ENCODE measurements at regions not wholly inside any gene's neighbourhood (a gene's known extent, or its start where the extent isn't known, plus 50 kb on each side); places are given as distances from the start of the nearest gene placed in this dataset.
A peak's percentile ranks its signal among the peaks of the same experiment; 100 is the strongest.

- POLR2A ChIA-PET, result no interaction called here
- intact Hi-C loops (cut with micrococcal nuclease; ENCODE audit: unreplicated experiment) (no loop called here), in situ Hi-C loops (cut with HindIII; ENCODE audit: low pct_unique_long_range_greater_than_20kb, low sequenced_read_pairs) (no loop called here)
- TF ChIP-seq TCF7L2 (IDR thresholded peaks at IDR 0.05; ENCODE audit: low read depth, low read length) (no peak), CTCF (IDR thresholded peaks at IDR 0.05) (no peak)
- Histone ChIP-seq H3K4me1 (ENCODE audit: control insufficient read depth, insufficient read depth, low read length) (no peaks in the 10 kb centered on the region), H3K27me3 (ENCODE audit: control insufficient read depth, insufficient read depth, low read length) (no peaks in the 10 kb centered on the region), H3K9me3 (ENCODE audit: control insufficient read depth, insufficient read depth, low read depth, low read length) (no peaks in the 10 kb centered on the region), H3K4me3 (ENCODE audit: low read depth in 2 of 2, low read length in 2 of 2) (no peak overlapping the region), H3K36me3 (ENCODE audit: control insufficient read depth, insufficient read depth, low read length) (no peaks in the 10 kb centered on the region), H3K27ac (ENCODE audit: low read length) (no peak overlapping the region)
- CTCF ChIA-PET, result no interaction called here
- ATAC-seq (no peak), DNase-seq (ENCODE audit: low read depth, low spot score) (no peak)
- no TSS peak for BruUV-seq (replicated peaks)
Observed at GRCh38 chr7:31186202-31186601, 134.1 kb downstream of the ADCYAP1R1 start.

DNA sequence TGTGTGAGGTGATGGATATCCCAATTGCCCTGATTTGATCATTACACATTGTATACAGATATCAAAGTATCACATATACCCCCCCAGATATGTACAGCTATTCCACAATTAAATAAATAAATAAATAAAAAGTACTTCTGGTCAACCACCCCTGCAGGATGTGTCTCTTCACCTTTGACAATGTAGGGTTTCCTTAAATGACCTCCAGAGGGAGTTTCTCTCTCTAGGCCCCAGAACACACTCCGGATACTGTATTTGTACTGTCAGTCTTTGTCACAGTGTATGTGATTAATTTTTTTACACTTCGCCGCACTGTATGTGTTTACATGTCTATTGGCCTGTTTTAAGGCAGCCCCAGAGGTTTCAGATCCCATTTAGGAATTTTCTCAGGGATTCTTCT, 123.6 kb downstream of the ADCYAP1R1 start:
- no peak for DNase-seq (ENCODE audit: low read depth, low spot score)
- Histone ChIP-seq H3K27me3 (ENCODE audit: control insufficient read depth, insufficient read depth, low read length) (peaks cover 4% of the 10 kb centered on the region), H3K4me1 (ENCODE audit: control insufficient read depth, insufficient read depth, low read length) (no peaks in the 10 kb centered on the region), H3K9me3 (ENCODE audit: control insufficient read depth, insufficient read depth, low read depth, low read length) (no peaks in the 10 kb centered on the region), H3K4me3 (ENCODE audit: low read depth in 2 of 2, low read length in 2 of 2) (no peak overlapping the region), H3K36me3 (ENCODE audit: control insufficient read depth, insufficient read depth, low read length) (no peaks in the 10 kb centered on the region), H3K27ac (ENCODE audit: low read length) (no peak overlapping the region)
- POLR2A ChIA-PET, result no interaction called here
- peak; percentile 76 for ATAC-seq
- BruUV-seq (replicated peaks), result no TSS peak
- peak; percentile 49; the same call in 1 of the 2 replicates for TF ChIP-seq CTCF (IDR thresholded peaks at IDR 0.05)
- no peak for TF ChIP-seq POLR2AphosphoS5 (IDR thresholded peaks at IDR 0.05; ENCODE audit: low read depth, low read length)
- intact Hi-C loops (cut with micrococcal nuclease; ENCODE audit: unreplicated experiment), result no loop called here
- CTCF ChIA-PET, result no interaction called here
- in situ Hi-C loops (cut with HindIII; ENCODE audit: low pct_unique_long_range_greater_than_20kb, low sequenced_read_pairs), result no loop called here

DNA sequence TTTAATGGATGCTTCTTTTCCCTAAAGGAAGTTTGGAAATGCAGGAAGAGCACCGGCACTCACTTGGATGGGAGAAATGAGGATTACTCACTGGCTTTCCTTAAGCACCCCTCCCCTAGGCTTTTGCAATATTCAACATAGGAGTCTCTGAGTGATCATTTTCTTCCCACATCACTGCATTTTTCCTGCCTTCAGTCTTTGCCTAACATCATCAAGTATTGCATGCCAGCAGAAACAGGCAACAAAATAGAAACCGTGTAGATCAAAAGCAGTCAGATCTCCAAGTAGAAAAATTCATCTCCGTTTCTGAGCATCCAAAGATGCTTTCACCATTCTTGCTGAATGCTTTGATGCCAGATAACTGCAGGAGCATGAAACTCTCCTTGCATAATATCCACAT, 119.9 kb downstream of the ADCYAP1R1 start:
- intact Hi-C loops (cut with micrococcal nuclease; ENCODE audit: unreplicated experiment) (no loop called here), in situ Hi-C loops (cut with HindIII; ENCODE audit: low pct_unique_long_range_greater_than_20kb, low sequenced_read_pairs) (no loop called here)
- Histone ChIP-seq H3K36me3 (ENCODE audit: control insufficient read depth, insufficient read depth, low read length) (no peaks in the 10 kb centered on the region), H3K27ac (ENCODE audit: low read length) (no peak overlapping the region), H3K9me3 (ENCODE audit: control insufficient read depth, insufficient read depth, low read depth, low read length) (no peaks in the 10 kb centered on the region), H3K4me3 (ENCODE audit: low read depth in 2 of 2, low read length in 2 of 2) (no peak overlapping the region), H3K27me3 (ENCODE audit: control insufficient read depth, insufficient read depth, low read length) (peaks cover 4% of the 10 kb centered on the region), H3K4me1 (ENCODE audit: control insufficient read depth, insufficient read depth, low read length) (no peaks in the 10 kb centered on the region)
- ATAC-seq, result no peak
- DNase-seq (ENCODE audit: low read depth, low spot score), result no peak
- TF ChIP-seq, protein P1, sequence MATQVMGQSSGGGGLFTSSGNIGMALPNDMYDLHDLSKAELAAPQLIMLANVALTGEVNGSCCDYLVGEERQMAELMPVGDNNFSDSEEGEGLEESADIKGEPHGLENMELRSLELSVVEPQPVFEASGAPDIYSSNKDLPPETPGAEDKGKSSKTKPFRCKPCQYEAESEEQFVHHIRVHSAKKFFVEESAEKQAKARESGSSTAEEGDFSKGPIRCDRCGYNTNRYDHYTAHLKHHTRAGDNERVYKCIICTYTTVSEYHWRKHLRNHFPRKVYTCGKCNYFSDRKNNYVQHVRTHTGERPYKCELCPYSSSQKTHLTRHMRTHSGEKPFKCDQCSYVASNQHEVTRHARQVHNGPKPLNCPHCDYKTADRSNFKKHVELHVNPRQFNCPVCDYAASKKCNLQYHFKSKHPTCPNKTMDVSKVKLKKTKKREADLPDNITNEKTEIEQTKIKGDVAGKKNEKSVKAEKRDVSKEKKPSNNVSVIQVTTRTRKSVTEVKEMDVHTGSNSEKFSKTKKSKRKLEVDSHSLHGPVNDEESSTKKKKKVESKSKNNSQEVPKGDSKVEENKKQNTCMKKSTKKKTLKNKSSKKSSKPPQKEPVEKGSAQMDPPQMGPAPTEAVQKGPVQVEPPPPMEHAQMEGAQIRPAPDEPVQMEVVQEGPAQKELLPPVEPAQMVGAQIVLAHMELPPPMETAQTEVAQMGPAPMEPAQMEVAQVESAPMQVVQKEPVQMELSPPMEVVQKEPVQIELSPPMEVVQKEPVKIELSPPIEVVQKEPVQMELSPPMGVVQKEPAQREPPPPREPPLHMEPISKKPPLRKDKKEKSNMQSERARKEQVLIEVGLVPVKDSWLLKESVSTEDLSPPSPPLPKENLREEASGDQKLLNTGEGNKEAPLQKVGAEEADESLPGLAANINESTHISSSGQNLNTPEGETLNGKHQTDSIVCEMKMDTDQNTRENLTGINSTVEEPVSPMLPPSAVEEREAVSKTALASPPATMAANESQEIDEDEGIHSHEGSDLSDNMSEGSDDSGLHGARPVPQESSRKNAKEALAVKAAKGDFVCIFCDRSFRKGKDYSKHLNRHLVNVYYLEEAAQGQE (IDR thresholded peaks at IDR 0.05; ENCODE audit: insufficient read depth in 1 of 2, low read depth in 2 of 2, low read length in 1 of 2), result no peak
- TF ChIP-seq SIN3A (IDR thresholded peaks at IDR 0.05; ENCODE audit: borderline replicate concordance, insufficient read depth, low read depth, low read length), result no peak
- no peak for TF ChIP-seq TCF7L2 (IDR thresholded peaks at IDR 0.05; ENCODE audit: low read depth, low read length)
- no peak for TF ChIP-seq CTCF (IDR thresholded peaks at IDR 0.05)
- TF ChIP-seq POLR2AphosphoS5 (IDR thresholded peaks at IDR 0.05; ENCODE audit: low read depth, low read length), result no peak
- ChIA-PET CTCF (no interaction called here), POLR2A (no interaction called here)
- no TSS peak for BruUV-seq (replicated peaks)

Data from Panc1 (cell line).